Right lobe of liver (tissue), 4 donors: ENCODE measurements at regions not wholly inside any gene's neighbourhood (a gene's known extent, or its start where the extent isn't known, plus 50 kb on each side); places are given as distances from the start of the nearest gene placed in this dataset.

Experiments
- CTCF ChIP-seq, 4 donors: fragments of 200-600 bp in 3 of 4; fragments of 450-650 bp in 1 of 4; IDR thresholded peaks; one replicate each; pipeline versions ENCODE4 v1.5.1 to v1.8.0; 2016 to 2022; ENCODE audit warnings: antibody characterized with exemption in 4 of 4, mild to moderate bottlenecking in 2 of 4
- POLR2A ChIP-seq: fragments of 450-650 bp; IDR thresholded peaks from one replicate; pipeline ENCODE4 v1.6.1; 2017; ENCODE audit warnings: antibody characterized with exemption, mild to moderate bottlenecking
- donor health status: DM: no; HTN: no; CAD: no.
- donor health status: DM: no; HTN: no; CAD: no.
- donor health status: DM: no; HTN: yes; CAD: no.

GRCh38 chr15:39299486-39300267 is 281.2 kb upstream of the THBS1 start:
- TF ChIP-seq CTCF (IDR thresholded peaks at IDR 0.05) (no peak), POLR2A (no peak)
